A549 (cell line): ENCODE measurements at regions not wholly inside any gene's neighbourhood (a gene's known extent, or its start where the extent isn't known, plus 50 kb on each side); places are given as distances from the start of the nearest gene placed in this dataset.

ENCODE experiments used
- RNF2 ChIP-seq: fragments of 200-600 bp; sonication (generic); IDR thresholded peaks from 2 replicates; pipeline ENCODE4 v1.6.1; 2016; ENCODE audit warnings: low read depth, mild to moderate bottlenecking, antibody characterized with exemption, moderate library complexity, borderline replicate concordance
- TF ChIP-seq, protein P1 (sequence below): fragments of 200-600 bp; sonication (generic); IDR thresholded peaks from 2 replicates; pipeline ENCODE4 v1.6.1; 2016; ENCODE audit warnings: antibody characterized with exemption, mild to moderate bottlenecking, moderate library complexity
- TF ChIP-seq, protein P2 (sequence below): fragments of >200 bp; sonication (Bioruptor Twin); formaldehyde crosslinking; IDR thresholded peaks from 3 replicates; pipeline ENCODE4 v1.5.1; 2016

DNA sequence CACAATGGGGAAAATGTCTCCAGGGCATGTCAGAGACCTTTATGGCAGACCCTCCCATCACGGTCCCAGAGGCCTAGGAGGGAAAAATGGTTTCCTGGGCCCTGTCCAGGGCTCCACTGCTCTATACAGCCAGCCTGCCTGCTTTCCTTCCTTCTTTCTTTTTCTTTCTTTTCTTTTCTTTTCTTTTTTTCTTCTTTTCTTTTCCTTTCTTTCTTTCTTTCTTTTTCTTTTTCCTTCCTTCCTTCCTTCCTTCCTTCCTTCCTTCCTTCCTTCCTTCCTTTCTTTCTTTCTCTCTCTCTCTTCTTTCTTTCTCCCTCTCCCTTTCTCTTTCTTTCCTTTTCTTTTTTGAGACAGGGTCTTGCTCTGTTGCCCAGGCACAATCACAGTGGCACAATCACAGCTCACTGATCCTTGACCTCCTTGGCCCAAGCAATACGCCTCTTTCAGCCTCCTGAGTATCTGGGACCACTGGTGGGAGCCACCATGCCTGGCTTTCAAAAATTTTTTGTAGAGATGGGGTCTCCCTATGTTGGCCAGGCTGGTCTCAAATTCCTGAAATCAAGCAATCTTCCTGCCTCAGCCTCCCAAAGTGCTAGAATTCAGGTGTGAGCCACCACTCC lies 106.9 kb downstream of the BACH1 start:
- TF ChIP-seq RNF2 = no peak
- TF ChIP-seq, protein P1, sequence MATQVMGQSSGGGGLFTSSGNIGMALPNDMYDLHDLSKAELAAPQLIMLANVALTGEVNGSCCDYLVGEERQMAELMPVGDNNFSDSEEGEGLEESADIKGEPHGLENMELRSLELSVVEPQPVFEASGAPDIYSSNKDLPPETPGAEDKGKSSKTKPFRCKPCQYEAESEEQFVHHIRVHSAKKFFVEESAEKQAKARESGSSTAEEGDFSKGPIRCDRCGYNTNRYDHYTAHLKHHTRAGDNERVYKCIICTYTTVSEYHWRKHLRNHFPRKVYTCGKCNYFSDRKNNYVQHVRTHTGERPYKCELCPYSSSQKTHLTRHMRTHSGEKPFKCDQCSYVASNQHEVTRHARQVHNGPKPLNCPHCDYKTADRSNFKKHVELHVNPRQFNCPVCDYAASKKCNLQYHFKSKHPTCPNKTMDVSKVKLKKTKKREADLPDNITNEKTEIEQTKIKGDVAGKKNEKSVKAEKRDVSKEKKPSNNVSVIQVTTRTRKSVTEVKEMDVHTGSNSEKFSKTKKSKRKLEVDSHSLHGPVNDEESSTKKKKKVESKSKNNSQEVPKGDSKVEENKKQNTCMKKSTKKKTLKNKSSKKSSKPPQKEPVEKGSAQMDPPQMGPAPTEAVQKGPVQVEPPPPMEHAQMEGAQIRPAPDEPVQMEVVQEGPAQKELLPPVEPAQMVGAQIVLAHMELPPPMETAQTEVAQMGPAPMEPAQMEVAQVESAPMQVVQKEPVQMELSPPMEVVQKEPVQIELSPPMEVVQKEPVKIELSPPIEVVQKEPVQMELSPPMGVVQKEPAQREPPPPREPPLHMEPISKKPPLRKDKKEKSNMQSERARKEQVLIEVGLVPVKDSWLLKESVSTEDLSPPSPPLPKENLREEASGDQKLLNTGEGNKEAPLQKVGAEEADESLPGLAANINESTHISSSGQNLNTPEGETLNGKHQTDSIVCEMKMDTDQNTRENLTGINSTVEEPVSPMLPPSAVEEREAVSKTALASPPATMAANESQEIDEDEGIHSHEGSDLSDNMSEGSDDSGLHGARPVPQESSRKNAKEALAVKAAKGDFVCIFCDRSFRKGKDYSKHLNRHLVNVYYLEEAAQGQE = no peak
- TF ChIP-seq, protein P2, sequence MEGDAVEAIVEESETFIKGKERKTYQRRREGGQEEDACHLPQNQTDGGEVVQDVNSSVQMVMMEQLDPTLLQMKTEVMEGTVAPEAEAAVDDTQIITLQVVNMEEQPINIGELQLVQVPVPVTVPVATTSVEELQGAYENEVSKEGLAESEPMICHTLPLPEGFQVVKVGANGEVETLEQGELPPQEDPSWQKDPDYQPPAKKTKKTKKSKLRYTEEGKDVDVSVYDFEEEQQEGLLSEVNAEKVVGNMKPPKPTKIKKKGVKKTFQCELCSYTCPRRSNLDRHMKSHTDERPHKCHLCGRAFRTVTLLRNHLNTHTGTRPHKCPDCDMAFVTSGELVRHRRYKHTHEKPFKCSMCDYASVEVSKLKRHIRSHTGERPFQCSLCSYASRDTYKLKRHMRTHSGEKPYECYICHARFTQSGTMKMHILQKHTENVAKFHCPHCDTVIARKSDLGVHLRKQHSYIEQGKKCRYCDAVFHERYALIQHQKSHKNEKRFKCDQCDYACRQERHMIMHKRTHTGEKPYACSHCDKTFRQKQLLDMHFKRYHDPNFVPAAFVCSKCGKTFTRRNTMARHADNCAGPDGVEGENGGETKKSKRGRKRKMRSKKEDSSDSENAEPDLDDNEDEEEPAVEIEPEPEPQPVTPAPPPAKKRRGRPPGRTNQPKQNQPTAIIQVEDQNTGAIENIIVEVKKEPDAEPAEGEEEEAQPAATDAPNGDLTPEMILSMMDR = no peak
